A549 (cell line): ENCODE measurements at regions not wholly inside any gene's neighbourhood (a gene's known extent, or its start where the extent isn't known, plus 50 kb on each side); places are given as distances from the start of the nearest gene placed in this dataset.

Source experiments
- CEBPB ChIP-seq, 2 experiments: fragments of >200 bp in 1 of 2; sonication (Bioruptor Twin) in 1 of 2; formaldehyde crosslinking in 1 of 2; IDR thresholded peaks; 2 replicates each; pipeline ENCODE4 v1.6.1; 2012 to 2016
- CHD2 ChIP-seq: fragments of 150-350 bp; IDR thresholded peaks from 2 replicates; pipeline ENCODE4 v1.6.1; 2014; ENCODE audit warnings: low read length; ENCODE audit not compliant: partially characterized antibody
- ELK1 ChIP-seq: fragments of 150-350 bp; IDR thresholded peaks from 2 replicates; pipeline ENCODE4 v1.6.1; 2014; ENCODE audit warnings: low read depth, mild to moderate bottlenecking, low read length
- EP300 ChIP-seq, 2 experiments: fragments of >200 bp; sonication (Bioruptor Twin); formaldehyde crosslinking; IDR thresholded peaks; 2 replicates in 1 of 2; 3 replicates in 1 of 2; pipeline ENCODE4 v1.6.1; 2016 to 2017
- KDM5A ChIP-seq: fragments of 200-600 bp; sonication (generic); IDR thresholded peaks from 2 replicates; pipeline ENCODE4 v1.6.1; 2016; ENCODE audit warnings: antibody characterized with exemption, mild to moderate bottlenecking
- NR3C1 ChIP-seq: fragments of >200 bp; sonication (Bioruptor Twin); formaldehyde crosslinking; IDR thresholded peaks from 3 replicates; pipeline ENCODE4 v1.6.1; 2017
- POLR2A ChIP-seq: IDR thresholded peaks from 2 replicates; pipeline ENCODE4 v1.6.1; 2012; ENCODE audit warnings: mild to moderate bottlenecking, low read length
- RARB ChIP-seq: fragments of 250-450 bp; sonication (Bioruptor Pico); IDR thresholded peaks from 2 replicates; pipeline ENCODE4 v1.8.0; 2021; ENCODE audit warnings: mild to moderate bottlenecking, moderate library complexity
- RFX5 ChIP-seq: fragments of 450-650 bp; IDR thresholded peaks from 2 replicates; pipeline ENCODE4 v1.7.1; 2014; ENCODE audit warnings: antibody characterized with exemption, mild to moderate bottlenecking, moderate library complexity
- RNF2 ChIP-seq: fragments of 200-600 bp; sonication (generic); IDR thresholded peaks from 2 replicates; pipeline ENCODE4 v1.6.1; 2016; ENCODE audit warnings: low read depth, mild to moderate bottlenecking, antibody characterized with exemption, moderate library complexity, borderline replicate concordance
- TP53 ChIP-seq: fragments of 250-450 bp; sonication (Bioruptor Pico); IDR thresholded peaks from 2 replicates; pipeline ENCODE4 v1.5.0; 2021; ENCODE audit warnings: mild to moderate bottlenecking, moderate library complexity
- ZFP36 ChIP-seq: fragments of 450-650 bp; IDR thresholded peaks from 2 replicates; pipeline ENCODE4 v1.6.1; 2014; ENCODE audit warnings: borderline replicate concordance; ENCODE audit not compliant: partially characterized antibody
- TF ChIP-seq, protein P1 (sequence below): fragments of >200 bp; sonication (Bioruptor Twin); formaldehyde crosslinking; IDR thresholded peaks from 3 replicates; pipeline ENCODE4 v1.5.1; 2016
- TF ChIP-seq, protein P2 (sequence below): fragments of 450-650 bp; IDR thresholded peaks from 2 replicates; pipeline ENCODE4 v1.6.1; 2014; ENCODE audit warnings: antibody characterized with exemption

DNA sequence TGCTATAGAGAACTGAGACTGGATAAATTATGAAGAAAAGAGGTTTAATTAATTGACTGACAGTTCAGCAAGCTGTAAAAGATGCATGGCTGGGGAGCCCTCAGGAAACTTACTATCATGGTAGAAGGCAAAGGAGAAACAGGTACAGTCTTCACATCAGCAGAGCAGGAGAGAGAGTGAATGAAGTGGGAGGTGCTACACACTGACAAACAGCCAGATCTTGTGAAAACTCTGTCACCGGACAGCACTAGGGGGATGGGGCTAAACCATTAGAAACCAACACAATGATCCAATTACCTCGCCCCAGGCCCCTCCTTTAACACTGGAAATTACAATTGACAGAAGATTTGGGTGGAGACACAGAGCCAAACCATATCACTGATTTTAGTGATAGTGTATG lies 682.4 kb downstream of the SLC16A7 start:
- TF ChIP-seq, protein P1, sequence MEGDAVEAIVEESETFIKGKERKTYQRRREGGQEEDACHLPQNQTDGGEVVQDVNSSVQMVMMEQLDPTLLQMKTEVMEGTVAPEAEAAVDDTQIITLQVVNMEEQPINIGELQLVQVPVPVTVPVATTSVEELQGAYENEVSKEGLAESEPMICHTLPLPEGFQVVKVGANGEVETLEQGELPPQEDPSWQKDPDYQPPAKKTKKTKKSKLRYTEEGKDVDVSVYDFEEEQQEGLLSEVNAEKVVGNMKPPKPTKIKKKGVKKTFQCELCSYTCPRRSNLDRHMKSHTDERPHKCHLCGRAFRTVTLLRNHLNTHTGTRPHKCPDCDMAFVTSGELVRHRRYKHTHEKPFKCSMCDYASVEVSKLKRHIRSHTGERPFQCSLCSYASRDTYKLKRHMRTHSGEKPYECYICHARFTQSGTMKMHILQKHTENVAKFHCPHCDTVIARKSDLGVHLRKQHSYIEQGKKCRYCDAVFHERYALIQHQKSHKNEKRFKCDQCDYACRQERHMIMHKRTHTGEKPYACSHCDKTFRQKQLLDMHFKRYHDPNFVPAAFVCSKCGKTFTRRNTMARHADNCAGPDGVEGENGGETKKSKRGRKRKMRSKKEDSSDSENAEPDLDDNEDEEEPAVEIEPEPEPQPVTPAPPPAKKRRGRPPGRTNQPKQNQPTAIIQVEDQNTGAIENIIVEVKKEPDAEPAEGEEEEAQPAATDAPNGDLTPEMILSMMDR: no peak
- TF ChIP-seq KDM5A (no peak), ELK1 (no peak), CHD2 (no peak), RNF2 (no peak), POLR2A (no peak), ZFP36 (no peak), TP53 (CRISPR knock-in tag) (no peak), EP300 (IDR thresholded peaks at IDR 0.05) (no peak), NR3C1 (no peak), CEBPB (IDR thresholded peaks at IDR 0.05) (no peak), RFX5 (no peak), RARB (CRISPR knock-in tag) (no peak)
- TF ChIP-seq, protein P2, sequence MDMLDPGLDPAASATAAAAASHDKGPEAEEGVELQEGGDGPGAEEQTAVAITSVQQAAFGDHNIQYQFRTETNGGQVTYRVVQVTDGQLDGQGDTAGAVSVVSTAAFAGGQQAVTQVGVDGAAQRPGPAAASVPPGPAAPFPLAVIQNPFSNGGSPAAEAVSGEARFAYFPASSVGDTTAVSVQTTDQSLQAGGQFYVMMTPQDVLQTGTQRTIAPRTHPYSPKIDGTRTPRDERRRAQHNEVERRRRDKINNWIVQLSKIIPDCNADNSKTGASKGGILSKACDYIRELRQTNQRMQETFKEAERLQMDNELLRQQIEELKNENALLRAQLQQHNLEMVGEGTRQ: no peak
